ENCODE measurements at regions not wholly inside any gene's neighbourhood (a gene's known extent, or its start where the extent isn't known, plus 50 kb on each side); places are given as distances from the start of the nearest gene placed in this dataset.

GRCh38 chr5:122639033-122639432 lies 135.8 kb upstream of the SNX2 start:
- no peak for TF ChIP-seq CTCF (IDR thresholded peaks at IDR 0.05)
- TF ChIP-seq POLR2A (IDR thresholded peaks at IDR 0.05), result no peak

Measured in uterus (tissue), 2 donors.